Stimulated activated CD4-positive, alpha-beta T cell treated with anti-CD3 and anti-CD28 coated beads, Interleukin-1b, Interleukin-23, amount 100 ng/mL, for 4 hours (primary cell): ENCODE measurements at regions not wholly inside any gene's neighbourhood (a gene's known extent, or its start where the extent isn't known, plus 50 kb on each side); places are given as distances from the start of the nearest gene placed in this dataset.
"Not testable (repeated sequence)": the region's sequence is repeated elsewhere in the genome, so short reads cannot be mapped to it uniquely, and the experiment has no call there.

Experiments used
- DNase-seq, 2 donors: peaks; one replicate each; pipeline ENCODE4 v3.0.0-alpha.2; 2020; ENCODE audit warnings: low read depth in 2 of 2

DNA sequence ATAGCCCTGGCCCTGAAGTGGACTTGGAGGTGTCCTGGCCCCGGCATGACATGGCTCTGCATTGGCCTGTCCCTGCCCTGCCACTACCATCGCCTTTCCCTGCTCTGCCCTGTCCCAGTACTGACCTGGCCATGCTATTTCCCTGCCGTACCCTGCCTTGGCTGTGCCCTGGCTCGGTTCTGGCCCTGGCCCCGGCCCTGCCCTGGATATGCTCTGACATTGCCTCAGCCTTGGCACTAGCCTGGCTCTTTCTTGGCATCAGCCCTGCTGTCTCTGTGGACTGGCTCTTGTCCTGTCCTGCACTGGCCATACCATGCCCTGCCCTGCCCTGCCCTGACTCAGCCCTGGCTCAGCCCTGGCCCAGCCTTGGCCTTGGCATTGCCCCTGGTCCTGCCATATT is 252.2 kb downstream of the TP53TG3F start:
- DNase-seq: not testable (repeated sequence)

DNA sequence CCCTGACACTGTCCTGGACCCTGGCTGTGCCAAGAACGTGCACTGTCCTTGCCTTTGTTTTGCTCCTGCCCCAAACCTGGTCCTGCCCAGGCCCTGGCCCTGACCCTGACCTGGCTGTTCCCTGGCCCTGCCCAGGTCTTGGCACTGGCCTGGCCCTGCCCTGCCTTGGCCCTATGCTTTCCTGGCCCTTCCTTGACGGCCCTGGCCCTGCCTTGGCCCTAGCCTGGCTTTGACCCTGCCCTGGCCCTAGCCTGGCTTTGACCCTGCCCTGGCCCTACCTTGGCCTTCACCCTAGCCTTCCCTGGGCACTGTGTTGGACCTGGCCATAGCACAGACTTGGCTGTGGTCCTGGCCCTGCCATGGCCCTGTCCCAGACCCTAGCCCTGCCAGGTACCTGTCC is 252.9 kb downstream of the TP53TG3F start:
- not testable (repeated sequence) for DNase-seq

DNA sequence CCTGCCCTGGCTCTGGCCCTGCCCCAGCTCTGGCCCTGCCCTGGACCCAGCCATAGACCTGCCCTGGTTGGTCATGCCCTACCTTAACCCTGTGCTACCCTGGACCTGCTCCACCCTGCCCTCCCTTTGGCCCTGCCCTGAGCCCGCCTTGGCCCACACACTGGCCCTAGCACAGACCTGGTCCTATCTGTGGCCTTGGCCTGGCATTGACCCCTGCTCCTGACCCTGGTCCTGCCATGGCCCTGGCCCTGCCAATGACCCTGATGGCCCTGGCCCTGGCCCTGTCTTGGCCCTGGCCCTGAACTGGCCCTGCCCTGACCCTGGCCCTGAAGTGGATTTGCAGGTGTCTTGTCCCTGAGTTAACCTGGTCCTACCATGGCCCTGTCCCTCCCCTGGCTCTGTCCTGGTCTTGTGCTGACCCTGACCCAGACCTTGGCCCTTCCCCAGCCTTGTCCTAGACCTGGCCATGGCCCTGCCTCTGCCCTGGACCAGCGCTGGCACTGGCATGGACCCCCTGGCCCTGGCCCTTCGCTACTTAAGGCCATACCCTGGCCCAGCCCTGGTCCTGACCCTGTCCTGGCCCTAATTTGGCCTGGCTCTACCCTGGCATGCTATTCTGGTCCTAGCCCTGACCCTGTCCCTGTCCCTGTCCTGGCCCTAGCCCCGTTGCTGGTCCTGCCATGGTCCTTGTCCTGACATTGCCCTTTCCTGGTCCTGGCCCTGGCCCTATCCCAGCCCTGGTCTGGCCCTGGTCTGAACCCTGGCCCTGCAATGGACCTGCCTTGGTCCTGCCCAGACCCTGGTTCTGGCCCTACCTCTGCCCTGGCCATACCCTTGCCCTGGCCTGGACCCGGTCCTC is 253.7 kb downstream of the TP53TG3F start:
- not testable (repeated sequence) for DNase-seq

DNA sequence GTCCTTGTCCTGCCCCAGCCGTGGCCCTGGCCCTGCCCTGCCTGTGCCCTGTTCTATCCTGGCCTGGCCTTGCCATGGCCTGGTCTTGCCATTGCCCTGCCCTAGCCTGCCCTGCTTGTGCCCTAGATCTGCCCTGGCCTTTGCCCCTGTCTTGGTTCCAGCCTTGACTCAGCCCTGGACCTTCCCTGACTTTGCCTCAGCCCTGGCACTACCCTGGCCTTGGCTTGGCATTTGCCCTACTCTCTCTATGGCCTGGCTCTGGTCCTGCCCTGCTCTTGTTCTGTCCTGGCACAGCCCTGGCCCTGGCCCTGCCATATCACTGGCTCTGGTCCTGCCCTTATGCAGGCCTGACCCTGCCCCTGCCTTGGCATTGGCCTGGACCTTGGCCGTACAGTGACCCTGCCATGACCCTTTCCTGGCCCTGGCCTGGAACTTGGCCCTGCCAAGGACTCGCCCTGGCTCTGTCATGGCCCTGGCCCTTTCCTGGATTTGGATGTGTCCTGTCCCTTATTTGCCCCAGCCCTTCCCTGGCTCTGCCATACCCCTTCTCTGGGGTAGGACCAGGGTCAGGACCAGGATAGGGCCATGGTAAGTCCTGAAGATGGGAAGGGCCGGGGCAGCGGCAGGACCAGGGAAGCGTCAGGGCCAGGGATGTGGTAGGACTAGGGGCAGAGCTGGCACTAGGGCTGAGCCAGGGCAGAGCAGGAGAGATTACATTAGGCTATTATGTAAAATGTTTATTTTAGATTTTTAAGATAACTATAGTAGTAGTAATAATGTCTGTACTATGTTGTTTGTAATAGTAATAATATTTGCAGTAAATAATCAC is 254.5 kb downstream of the TP53TG3F start:
- DNase-seq: not testable (repeated sequence)

DNA sequence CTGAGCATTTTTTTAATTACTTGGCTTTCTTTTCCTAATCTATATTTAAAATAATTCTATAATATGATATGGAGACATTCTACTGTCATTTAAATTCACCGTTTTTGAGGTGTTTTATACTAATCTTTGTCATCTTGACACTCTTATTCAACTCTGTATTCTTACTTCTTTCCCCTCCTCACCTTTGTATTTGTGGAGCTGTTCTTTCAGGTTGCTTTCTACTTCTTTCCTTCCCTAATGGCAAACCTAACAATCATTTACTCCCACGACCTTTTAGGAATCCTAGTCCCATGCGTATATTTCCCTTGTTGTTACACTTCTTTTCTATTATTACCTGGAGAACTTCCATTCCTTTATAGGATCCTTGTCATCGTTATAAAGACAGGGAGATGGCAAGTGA is 271.8 kb downstream of the TP53TG3F start:
- not testable (repeated sequence) for DNase-seq

DNA sequence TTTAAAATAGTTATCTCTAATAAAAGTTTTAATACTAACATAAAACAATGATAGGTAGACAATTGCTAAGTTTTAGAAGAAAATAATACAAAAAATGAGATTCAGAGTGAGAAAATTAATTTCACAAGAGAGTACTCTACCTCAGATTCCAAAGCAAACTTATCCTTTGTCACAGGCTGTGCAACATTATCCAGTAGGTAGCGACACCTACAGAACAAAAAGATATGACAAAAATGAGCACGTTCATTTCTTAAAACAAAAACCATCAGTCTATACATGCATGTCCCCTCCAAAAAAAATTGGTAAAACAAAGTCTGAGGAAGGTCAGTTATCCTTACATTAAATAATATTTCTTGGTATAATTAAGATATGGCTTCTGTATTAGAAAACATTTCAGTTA is 275.2 kb downstream of the TP53TG3F start:
- not testable (repeated sequence) for DNase-seq

DNA sequence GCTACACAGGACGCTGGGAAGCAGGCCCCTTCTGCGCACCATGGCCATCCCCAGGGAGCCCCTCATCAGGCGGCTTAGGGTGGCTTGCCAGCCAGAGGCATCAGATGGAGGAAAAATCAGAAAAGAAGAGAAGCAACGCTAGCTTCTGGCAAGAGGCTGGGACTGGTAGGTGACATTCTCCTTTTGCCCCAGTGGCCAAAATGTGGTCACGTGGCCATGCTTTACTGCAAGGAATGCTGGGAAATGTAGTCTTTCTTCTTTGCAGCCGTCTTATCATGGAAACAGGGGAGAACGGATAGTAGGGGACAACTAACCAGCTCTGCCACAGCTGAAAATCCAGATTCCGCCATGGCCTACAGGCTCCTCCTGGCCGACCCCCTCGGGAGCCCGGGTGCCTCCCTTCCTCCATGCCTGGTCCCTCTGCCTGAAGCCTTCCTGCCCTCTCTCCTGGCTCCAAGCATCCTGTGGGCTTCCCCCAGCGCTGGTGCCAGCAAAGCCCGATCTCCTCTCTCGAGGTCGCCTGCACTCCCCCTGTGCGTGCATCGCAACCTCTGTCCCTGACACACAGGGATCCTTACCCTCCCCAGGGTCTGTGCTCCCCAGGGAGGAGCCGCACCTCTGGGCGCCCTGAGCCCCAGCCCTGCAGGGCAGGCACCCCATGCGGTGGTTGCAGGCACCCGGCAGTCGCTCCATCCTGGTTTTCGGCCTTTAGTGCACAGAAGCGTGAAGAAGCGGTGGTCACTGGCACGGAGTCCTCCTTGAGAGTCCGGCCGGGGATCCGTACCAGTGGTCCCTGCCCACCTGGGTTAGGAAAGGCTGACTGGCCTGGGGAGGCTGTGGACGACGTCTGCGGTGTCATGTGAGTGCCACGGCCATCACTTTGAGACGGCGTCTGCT is 307.7 kb downstream of the TP53TG3F start:
- DNase-seq: not testable (repeated sequence)

DNA sequence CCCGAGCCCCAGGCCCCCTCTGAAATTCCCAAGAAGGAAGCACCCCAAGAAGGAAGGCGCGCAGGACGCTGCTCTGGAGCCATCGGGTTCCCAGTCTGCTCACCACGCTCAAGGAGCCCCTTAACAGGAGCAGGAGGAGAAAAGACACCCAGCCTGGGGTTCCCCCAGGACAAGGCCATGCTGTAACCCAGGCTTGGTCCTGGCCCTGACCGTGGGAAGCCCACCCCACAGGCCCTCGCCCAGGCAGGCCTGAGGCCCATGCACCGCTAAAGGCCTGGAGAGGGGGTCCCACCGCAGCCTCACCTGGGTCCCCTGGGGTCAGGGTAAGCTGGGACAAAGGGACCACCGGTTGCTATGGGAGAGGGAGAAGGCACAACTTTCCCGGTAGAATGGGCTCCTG is 309.3 kb downstream of the TP53TG3F start:
- DNase-seq: not testable (repeated sequence)

DNA sequence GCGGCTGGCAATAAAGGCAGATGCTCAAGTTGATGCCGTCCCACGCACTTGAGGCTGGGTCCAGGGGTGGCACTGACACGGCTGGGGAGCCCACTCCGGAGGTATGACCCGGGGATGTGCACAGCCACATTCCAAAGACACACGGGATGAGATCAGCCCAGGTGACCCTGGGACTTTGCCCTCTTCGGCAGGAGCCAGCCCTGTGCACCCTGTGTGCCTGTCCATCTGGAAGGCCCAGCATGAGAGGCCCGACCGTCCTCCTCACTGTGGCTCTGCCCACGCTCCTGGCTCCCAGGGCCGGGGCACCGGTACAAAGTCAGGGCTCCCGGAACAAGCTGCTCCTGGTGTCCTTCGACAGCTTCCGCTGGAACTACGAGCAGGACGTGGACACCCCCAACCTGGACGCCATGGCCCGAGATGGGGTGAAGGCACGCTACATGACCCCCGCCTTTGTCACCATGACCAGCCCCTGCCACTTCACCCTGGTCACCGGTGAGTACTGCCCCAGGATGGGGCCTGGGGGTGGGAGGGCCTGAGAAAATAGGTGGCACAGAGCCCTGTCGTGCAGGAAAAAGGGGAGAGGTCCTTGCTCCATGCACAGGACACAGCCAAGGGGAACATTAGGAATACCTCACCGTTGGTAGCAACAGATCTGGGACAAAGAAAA is 309.9 kb downstream of the TP53TG3F start:
- DNase-seq: not testable (repeated sequence)

DNA sequence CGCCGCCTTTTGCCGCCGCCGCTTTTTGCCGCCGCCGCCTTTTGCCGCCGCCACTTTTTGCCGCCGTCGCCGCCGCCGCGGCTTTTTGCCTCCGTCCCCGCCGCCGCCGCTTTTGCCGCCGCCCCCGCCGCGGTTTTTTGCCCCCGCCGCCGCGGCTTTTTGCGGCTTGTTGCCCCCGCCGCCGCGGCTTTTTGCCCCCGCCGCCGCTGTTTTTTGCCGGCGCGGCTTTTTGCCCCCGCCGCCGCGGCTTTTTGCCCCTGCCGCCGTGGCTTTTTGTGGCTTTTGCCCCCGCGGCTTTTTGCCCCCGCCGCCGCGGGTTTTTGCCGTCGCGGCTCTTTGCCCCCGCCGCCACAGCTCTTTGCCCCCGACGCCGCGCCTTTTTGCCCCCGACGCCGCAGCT is 311.1 kb downstream of the TP53TG3F start:
- DNase-seq: not testable (repeated sequence)

DNA sequence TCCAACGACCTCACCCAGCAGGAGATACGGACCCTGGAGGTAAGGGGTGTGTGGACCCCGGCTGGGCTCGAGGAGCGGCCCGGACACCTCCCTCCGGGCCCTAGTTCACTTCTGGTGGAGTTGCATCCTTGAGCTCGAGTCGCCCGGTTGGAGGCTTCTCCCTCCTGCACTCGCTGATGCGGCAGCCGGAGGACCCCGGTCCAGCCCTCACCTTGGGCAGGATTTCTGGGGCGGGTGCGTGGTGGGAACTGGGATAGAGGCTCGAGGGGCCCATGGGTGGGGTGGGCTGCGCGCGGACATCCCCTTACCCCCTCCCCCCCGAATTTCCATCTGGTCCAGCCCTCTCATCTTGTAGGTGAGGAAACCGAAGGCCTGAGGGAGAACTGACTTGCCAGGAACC is 311.8 kb downstream of the TP53TG3F start:
- not testable (repeated sequence) for DNase-seq

DNA sequence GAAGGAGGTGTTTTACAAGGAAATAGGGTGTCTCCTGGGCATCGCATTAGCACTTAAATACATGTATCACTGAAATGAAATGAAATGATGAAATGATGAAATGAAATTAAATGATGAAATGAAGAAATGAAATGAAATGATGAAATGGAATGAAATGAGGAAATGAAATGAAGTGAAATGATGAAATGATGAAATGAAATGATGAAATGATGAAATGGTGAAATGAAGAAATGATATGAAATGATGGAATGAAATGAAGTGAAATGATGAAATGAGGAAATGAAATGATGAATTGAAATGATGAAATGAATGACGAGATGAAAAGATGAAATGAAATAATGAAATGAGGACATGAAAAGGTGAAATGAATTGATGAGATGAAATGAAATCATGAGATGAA is 314.6 kb downstream of the TP53TG3F start:
- not testable (repeated sequence) for DNase-seq

DNA sequence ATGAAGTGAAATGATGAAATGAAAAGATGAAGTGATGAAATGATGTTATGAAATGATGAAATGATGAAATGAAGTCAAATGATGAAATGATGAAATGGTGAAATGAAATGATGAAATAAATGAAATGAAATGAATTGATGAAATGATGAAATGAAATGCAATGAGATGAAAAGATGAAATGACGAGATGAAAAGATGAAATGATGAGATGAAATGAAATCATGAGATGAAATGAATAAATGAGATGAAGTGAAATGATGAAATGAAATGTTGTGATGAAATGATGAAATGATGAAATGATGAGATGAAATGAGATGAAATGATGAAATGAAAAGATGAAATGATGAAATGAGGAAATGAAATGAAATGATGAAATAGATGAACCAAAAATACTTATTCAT is 315.3 kb downstream of the TP53TG3F start:
- not testable (repeated sequence) for DNase-seq

DNA sequence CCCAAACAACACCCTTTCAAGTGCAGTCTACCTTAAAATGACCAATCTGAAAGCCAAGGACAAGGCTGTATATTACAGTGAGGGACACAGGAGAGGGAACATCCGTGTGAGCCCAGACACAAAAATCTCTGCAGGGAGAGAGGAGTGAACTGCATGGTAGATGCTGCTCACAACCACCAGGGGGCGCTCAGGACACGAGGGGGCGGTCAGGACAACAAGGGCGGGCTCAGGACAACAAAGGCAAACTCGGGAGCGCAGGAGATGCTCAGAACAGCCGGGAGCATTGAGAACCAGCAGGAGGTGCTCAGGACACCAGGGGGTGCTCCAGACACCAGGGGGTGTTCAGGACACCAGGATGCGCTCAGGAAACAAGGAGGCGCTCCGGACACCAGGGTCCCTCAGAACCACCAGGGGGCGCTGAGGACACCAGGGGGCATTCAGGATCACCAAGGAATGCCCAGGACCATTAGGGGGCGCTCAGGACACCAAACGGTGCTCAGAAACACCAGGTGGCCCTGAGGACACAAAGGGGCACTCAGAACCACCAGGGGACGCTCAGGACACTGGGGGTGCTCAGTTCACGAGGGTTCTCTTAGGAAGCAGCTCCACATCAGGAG is 357.0 kb downstream of the TP53TG3F start:
- DNase-seq: not testable (repeated sequence)

DNA sequence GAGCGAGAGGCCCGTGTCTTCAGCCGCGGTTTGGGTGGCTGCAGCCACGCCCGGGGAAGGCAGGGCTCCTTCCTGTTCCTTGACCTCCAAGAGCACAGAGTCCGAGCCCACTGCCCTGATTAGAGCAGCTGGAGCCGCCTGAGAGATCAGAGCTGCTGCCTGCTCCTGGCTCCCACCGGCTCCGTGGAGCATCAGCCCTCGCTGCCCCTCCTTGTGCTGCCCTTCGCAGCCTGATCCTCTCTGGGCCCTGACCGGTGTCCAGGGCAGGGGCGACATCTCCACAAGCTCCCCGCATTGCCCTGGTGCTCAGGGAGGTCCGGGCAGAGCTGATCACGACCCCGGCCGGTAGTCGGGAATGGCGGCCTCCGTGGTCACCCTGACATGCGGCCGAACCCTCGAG is 365.3 kb downstream of the TP53TG3F start:
- DNase-seq: not testable (repeated sequence)

DNA sequence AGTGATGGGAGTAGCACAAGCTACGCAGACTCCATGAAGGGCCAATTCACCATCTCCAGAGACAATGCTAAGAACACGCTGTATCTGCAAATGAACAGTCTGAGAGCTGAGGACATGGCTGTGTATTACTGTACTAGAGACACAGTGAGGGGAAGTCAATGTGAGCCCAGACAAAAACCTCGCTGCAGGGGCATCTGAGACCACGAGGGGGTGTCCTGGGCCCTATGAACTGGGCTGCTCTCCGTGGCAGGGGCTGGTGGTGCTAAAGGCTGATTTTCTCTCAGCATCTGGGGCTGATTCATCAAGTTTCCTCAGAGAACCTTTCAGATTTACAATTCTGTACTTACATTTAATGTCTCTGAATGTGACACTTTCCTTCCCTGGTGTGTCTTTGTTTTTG is 368.1 kb downstream of the TP53TG3F start:
- not testable (repeated sequence) for DNase-seq

DNA sequence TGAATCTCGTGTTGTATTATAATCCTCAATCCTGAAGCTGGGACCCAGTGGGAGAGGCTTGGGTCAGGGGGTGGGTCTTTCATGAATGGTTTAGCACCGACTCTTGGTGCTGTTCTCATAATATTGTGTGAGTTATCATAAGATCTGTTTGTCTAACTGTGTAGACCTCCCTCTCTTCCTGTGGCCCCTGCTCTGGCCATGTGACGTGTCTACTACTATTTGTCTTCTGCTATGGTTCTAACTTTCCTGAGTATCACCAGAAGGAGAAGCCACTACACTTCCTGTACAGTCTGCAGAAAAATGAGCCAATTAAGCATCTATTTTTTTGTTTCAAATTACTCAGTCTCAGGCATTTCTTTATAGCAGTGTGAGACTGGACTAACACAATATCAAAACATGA is 379.7 kb downstream of the TP53TG3F start:
- not testable (repeated sequence) for DNase-seq

DNA sequence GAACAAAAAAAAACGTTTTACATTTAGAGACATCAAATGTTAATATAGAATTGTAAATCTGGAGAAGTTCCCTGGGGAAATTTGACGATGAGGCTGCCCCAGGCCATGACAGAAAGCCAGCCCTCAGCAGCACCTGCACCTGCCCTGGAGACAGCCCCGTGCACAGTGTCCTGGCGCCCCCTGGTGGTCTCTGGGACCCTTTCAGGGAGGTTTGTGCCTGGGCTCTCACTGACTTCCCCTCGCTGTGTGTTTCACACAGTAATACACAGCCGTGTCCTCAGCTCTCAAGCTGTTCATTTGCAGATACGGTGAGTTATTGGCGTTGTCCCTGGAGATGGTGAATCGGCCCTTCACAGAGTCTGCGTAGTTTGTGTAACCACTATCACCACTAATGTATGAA is 385.1 kb downstream of the TP53TG3F start:
- peak in 1 of 2 donors; percentile 2 for DNase-seq
